Endodermal cell (in vitro differentiated cells): ENCODE measurements at regions not wholly inside any gene's neighbourhood (a gene's known extent, or its start where the extent isn't known, plus 50 kb on each side); places are given as distances from the start of the nearest gene placed in this dataset.

Experiments used
- DNase-seq: peaks from one replicate; pipeline ENCODE4 v3.0.0-alpha.2; 2017
- H3K27ac ChIP-seq: 2 replicates; pipeline ENCODE4 v1.5.1; 2013; ENCODE audit warnings: mild to moderate bottlenecking, low read depth, low read length, moderate library complexity
- H3K27me3 ChIP-seq: 2 replicates; pipeline ENCODE4 v1.6.1; 2013; ENCODE audit warnings: mild to moderate bottlenecking, low read length, moderate library complexity; ENCODE audit not compliant: insufficient read depth, control insufficient read depth, poor library complexity, severe bottlenecking
- H3K36me3 ChIP-seq: 2 replicates; pipeline ENCODE4 v1.7.0; 2013; ENCODE audit warnings: mild to moderate bottlenecking, low read length, moderate library complexity; ENCODE audit not compliant: control insufficient read depth, insufficient read depth
- H3K4me1 ChIP-seq: one replicate; pipeline ENCODE4 v1.7.0; 2013; ENCODE audit warnings: low read length; ENCODE audit not compliant: control insufficient read depth, insufficient read depth
- H3K4me3 ChIP-seq: 2 replicates; pipeline ENCODE4 v1.5.1; 2013; ENCODE audit warnings: mild to moderate bottlenecking, low read length, moderate library complexity
- H3K9ac ChIP-seq: 2 replicates; pipeline ENCODE4 v1.6.1; 2013; ENCODE audit warnings: mild to moderate bottlenecking, low read length, moderate library complexity; ENCODE audit not compliant: poor library complexity, severe bottlenecking; ENCODE audit errors: extremely low read depth
- H3K9me3 ChIP-seq: 2 replicates; pipeline ENCODE4 v1.6.1; 2013; ENCODE audit warnings: mild to moderate bottlenecking, low read length, moderate library complexity; ENCODE audit not compliant: control insufficient read depth
- H3K27ac Mint-ChIP-seq: 2 replicates; pipeline ENCODE4 v1.8.0; 2020; ENCODE audit warnings: mixed read lengths
- H3K27me3 Mint-ChIP-seq: 2 replicates; pipeline ENCODE4 v1.8.0; 2021; ENCODE audit warnings: mild to moderate bottlenecking, mixed read lengths; ENCODE audit not compliant: insufficient read depth
- H3K36me3 Mint-ChIP-seq: 2 replicates; pipeline ENCODE4 v1.8.0; 2020; ENCODE audit warnings: low read depth, mixed read lengths
- H3K4me1 Mint-ChIP-seq: 2 replicates; pipeline ENCODE4 v1.8.0; 2020; ENCODE audit warnings: mixed read lengths
- H3K4me3 Mint-ChIP-seq: 2 replicates; pipeline ENCODE4 v1.8.0; 2020; ENCODE audit warnings: mild to moderate bottlenecking, moderate library complexity, mixed read lengths
- H3K9me3 Mint-ChIP-seq: 2 replicates; pipeline ENCODE4 v1.8.0; 2020; ENCODE audit warnings: mild to moderate bottlenecking, mixed read lengths
- CTCF ChIP-seq: fragments of 200-600 bp; sonication (generic); conservative IDR thresholded peaks from 2 replicates; pipeline ENCODE4 v1.5.0; 2021; ENCODE audit warnings: antibody characterized with exemption, mild to moderate bottlenecking
- WGBS, 2 experiments: methylation state at CpG; one replicate each; pipeline versions ENCODE4 v1.1.5 to v1.1.7; 2013; ENCODE audit warnings: missing lambda C conversion rate in 2 of 2, mixed read lengths in 1 of 2; ENCODE audit not compliant: insufficient coverage in 1 of 2, insufficient read length in 1 of 2; 5-methylcytosine and 5-hydroxymethylcytosine counted together

DNA sequence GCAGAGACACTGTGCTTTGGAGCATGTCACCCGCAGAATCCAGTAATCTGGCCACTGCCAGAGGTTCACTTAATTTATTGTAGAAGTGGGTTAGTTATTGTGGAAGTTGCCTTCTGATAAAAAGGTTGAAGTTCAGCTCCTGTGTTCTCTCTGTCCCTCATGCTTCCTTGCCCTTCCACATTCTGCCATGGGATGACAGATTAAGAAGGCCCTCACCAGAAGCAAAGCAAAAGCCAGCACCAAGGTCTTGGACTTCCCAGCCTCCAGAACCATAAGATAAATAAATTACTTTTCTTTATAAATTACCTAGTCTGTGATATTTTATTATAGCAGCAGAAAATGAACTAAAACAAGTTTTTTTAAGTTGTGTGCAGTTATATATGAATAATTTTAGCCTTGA is 145.0 kb upstream of the SH3BP4 start:
- Histone ChIP-seq H3K9ac (no peak overlapping the region), H3K27me3 (no peaks in the 10 kb centered on the region), H3K36me3 (no peaks in the 10 kb centered on the region), H3K4me1 (no peaks in the 10 kb centered on the region), H3K27ac (no peak overlapping the region), H3K4me3 (no peak overlapping the region), H3K9me3 (peaks cover 13% of the 10 kb centered on the region)
- no peak overlapping the region for H3K4me3 Mint-ChIP-seq
- peaks cover 9% of the 10 kb centered on the region for H3K9me3 Mint-ChIP-seq
- H3K4me1 Mint-ChIP-seq: no peaks in the 10 kb centered on the region
- no peak overlapping the region for H3K27ac Mint-ChIP-seq
- 100% methylated on average over 1 of the region's 1 CpG; no CpG with 5 or more reads in 1 of the 2 experiments for WGBS, 2 experiments
- peaks cover 4% of the 10 kb centered on the region for H3K27me3 Mint-ChIP-seq
- TF ChIP-seq CTCF: no peak
- H3K36me3 Mint-ChIP-seq: no peaks in the 10 kb centered on the region
- DNase-seq: no peak

GRCh38 chr2:234805836-234806235 is 146.0 kb upstream of the SH3BP4 start:
- H3K27me3 Mint-ChIP-seq: peaks cover 4% of the 10 kb centered on the region
- Histone ChIP-seq H3K4me1 (no peaks in the 10 kb centered on the region), H3K9ac (no peak overlapping the region), H3K27ac (no peak overlapping the region), H3K27me3 (no peaks in the 10 kb centered on the region), H3K9me3 (peaks cover 13% of the 10 kb centered on the region), H3K36me3 (no peaks in the 10 kb centered on the region), H3K4me3 (no peak overlapping the region)
- no peak overlapping the region for H3K4me3 Mint-ChIP-seq
- H3K4me1 Mint-ChIP-seq: peaks cover 6% of the 10 kb centered on the region
- no peak for TF ChIP-seq CTCF
- no peaks in the 10 kb centered on the region for H3K36me3 Mint-ChIP-seq
- peaks cover 9% of the 10 kb centered on the region for H3K9me3 Mint-ChIP-seq
- 75% methylated on average over 1 of the region's 1 CpG; no CpG with 5 or more reads in 1 of the 2 experiments for WGBS, 2 experiments
- no peak for DNase-seq
- no peak overlapping the region for H3K27ac Mint-ChIP-seq

- no peaks in the 10 kb centered on the region for H3K36me3 ChIP-seq
- H3K27ac ChIP-seq: no peak overlapping the region
- Mint-ChIP-seq H3K27ac (no peak overlapping the region), H3K36me3 (no peaks in the 10 kb centered on the region), H3K9me3 (peaks cover 9% of the 10 kb centered on the region), H3K4me3 (no peak overlapping the region), H3K4me1 (peaks cover 7% of the 10 kb centered on the region), H3K27me3 (peaks cover 2% of the 10 kb centered on the region)
- no peaks in the 10 kb centered on the region for H3K27me3 ChIP-seq
- TF ChIP-seq CTCF: no peak
- H3K9ac ChIP-seq: no peak overlapping the region
- no peak for DNase-seq
- no peaks in the 10 kb centered on the region for H3K4me1 ChIP-seq
- peaks cover 13% of the 10 kb centered on the region for H3K9me3 ChIP-seq
- H3K4me3 ChIP-seq: no peak overlapping the region
- 95% methylated on average over 1 of the region's 1 CpG; no CpG with 5 or more reads in 1 of the 2 experiments for WGBS, 2 experiments
Measured at GRCh38 chr2:234804704-234805103, 147.1 kb upstream of the SH3BP4 start.
